ENCODE measurements at regions not wholly inside any gene's neighbourhood (a gene's known extent, or its start where the extent isn't known, plus 50 kb on each side); places are given as distances from the start of the nearest gene placed in this dataset.

DNA sequence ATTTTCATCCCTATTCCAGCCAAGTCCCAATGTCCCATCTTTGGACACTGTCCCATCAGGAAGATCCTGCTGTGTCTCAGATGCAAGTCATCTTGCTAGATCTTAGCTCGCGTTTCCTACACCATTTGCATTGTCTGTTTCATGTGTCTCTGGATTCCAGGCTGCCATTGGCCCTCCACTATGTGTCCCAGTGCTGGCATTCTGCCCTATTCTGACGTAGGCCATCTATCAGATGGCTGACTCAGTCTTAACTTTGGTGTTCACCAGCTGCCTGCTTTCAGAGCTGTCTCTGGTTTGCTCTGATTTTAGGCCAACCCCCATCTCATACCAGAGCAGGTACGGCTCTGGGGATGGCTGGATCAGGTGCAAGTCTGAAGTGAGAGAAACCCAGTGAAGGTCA is 300.9 kb upstream of the ASIC2 start:
- no peak overlapping the region for H3K9ac ChIP-seq (ENCODE audit: low read depth in 1 of 2, low read length in 2 of 2)
- no peak overlapping the region for H3K27ac ChIP-seq (ENCODE audit: low read depth in 1 of 2, low read length in 2 of 2)
- whole genome bisulfite sequencing = 70% methylated on average over 4 of the region's 4 CpGs
- no peaks in the 10 kb centered on the region for H3K36me3 ChIP-seq (ENCODE audit: control insufficient read depth in 4 of 4, insufficient read depth in 3 of 4, low read depth in 1 of 4, low read length in 3 of 4)
- no peak for DNase-seq (ENCODE audit: low spot score)
- peaks cover 0 to 17% (median 0%) of the 10 kb centered on the region in 4 donors for H3K27me3 ChIP-seq (ENCODE audit: control insufficient read depth in 4 of 4, insufficient read depth in 4 of 4, low read length in 3 of 4)
- H3K9me3 ChIP-seq (ENCODE audit: control insufficient read depth in 4 of 4, low read length in 3 of 4) = no peaks in the 10 kb centered on the region
- no peak for TF ChIP-seq EGR1 (IDR thresholded peaks at IDR 0.05; ENCODE audit: low read depth in 2 of 2)
- no peak for TF ChIP-seq GABPA (IDR thresholded peaks at IDR 0.05 in 1 of 2, conservative IDR thresholded peaks at IDR 0.05 in 1 of 2)
- TF ChIP-seq TAF1 (conservative IDR thresholded peaks at IDR 0.05) = no peak
- TF ChIP-seq SP1 (IDR thresholded peaks at IDR 0.05) = no peak
- TF ChIP-seq FOXA1 (IDR thresholded peaks at IDR 0.05) = no peak
- no peak for TF ChIP-seq JUND (IDR thresholded peaks at IDR 0.05)
- no peak for TF ChIP-seq RAD21 (IDR thresholded peaks at IDR 0.05)
- TF ChIP-seq, protein P1, sequence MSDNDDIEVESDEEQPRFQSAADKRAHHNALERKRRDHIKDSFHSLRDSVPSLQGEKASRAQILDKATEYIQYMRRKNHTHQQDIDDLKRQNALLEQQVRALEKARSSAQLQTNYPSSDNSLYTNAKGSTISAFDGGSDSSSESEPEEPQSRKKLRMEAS (IDR thresholded peaks at IDR 0.05) = no peak
- no peak for TF ChIP-seq HNF4A (conservative IDR thresholded peaks at IDR 0.05)
- TF ChIP-seq, protein P2, sequence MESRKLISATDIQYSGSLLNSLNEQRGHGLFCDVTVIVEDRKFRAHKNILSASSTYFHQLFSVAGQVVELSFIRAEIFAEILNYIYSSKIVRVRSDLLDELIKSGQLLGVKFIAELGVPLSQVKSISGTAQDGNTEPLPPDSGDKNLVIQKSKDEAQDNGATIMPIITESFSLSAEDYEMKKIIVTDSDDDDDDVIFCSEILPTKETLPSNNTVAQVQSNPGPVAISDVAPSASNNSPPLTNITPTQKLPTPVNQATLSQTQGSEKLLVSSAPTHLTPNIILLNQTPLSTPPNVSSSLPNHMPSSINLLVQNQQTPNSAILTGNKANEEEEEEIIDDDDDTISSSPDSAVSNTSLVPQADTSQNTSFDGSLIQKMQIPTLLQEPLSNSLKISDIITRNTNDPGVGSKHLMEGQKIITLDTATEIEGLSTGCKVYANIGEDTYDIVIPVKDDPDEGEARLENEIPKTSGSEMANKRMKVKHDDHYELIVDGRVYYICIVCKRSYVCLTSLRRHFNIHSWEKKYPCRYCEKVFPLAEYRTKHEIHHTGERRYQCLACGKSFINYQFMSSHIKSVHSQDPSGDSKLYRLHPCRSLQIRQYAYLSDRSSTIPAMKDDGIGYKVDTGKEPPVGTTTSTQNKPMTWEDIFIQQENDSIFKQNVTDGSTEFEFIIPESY (IDR thresholded peaks at IDR 0.05) = no peak
- TF ChIP-seq YY1 (IDR thresholded peaks at IDR 0.05) = no peak
- TF ChIP-seq, protein P3, sequence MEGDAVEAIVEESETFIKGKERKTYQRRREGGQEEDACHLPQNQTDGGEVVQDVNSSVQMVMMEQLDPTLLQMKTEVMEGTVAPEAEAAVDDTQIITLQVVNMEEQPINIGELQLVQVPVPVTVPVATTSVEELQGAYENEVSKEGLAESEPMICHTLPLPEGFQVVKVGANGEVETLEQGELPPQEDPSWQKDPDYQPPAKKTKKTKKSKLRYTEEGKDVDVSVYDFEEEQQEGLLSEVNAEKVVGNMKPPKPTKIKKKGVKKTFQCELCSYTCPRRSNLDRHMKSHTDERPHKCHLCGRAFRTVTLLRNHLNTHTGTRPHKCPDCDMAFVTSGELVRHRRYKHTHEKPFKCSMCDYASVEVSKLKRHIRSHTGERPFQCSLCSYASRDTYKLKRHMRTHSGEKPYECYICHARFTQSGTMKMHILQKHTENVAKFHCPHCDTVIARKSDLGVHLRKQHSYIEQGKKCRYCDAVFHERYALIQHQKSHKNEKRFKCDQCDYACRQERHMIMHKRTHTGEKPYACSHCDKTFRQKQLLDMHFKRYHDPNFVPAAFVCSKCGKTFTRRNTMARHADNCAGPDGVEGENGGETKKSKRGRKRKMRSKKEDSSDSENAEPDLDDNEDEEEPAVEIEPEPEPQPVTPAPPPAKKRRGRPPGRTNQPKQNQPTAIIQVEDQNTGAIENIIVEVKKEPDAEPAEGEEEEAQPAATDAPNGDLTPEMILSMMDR (IDR thresholded peaks at IDR 0.05; ENCODE audit: low read depth, low read length, missing input control) = no peak
- TF ChIP-seq HNF4G (IDR thresholded peaks at IDR 0.05) = no peak
- no peak for TF ChIP-seq RXRA (IDR thresholded peaks at IDR 0.05)
- TF ChIP-seq, protein P4, sequence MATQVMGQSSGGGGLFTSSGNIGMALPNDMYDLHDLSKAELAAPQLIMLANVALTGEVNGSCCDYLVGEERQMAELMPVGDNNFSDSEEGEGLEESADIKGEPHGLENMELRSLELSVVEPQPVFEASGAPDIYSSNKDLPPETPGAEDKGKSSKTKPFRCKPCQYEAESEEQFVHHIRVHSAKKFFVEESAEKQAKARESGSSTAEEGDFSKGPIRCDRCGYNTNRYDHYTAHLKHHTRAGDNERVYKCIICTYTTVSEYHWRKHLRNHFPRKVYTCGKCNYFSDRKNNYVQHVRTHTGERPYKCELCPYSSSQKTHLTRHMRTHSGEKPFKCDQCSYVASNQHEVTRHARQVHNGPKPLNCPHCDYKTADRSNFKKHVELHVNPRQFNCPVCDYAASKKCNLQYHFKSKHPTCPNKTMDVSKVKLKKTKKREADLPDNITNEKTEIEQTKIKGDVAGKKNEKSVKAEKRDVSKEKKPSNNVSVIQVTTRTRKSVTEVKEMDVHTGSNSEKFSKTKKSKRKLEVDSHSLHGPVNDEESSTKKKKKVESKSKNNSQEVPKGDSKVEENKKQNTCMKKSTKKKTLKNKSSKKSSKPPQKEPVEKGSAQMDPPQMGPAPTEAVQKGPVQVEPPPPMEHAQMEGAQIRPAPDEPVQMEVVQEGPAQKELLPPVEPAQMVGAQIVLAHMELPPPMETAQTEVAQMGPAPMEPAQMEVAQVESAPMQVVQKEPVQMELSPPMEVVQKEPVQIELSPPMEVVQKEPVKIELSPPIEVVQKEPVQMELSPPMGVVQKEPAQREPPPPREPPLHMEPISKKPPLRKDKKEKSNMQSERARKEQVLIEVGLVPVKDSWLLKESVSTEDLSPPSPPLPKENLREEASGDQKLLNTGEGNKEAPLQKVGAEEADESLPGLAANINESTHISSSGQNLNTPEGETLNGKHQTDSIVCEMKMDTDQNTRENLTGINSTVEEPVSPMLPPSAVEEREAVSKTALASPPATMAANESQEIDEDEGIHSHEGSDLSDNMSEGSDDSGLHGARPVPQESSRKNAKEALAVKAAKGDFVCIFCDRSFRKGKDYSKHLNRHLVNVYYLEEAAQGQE (IDR thresholded peaks at IDR 0.05) = no peak
- TF ChIP-seq NR2F2 (IDR thresholded peaks at IDR 0.05) = no peak
- TF ChIP-seq, protein P5, sequence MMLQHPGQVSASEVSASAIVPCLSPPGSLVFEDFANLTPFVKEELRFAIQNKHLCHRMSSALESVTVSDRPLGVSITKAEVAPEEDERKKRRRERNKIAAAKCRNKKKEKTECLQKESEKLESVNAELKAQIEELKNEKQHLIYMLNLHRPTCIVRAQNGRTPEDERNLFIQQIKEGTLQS (IDR thresholded peaks at IDR 0.05) = no peak
- TF ChIP-seq FOXA2 (IDR thresholded peaks at IDR 0.05) = no peak
- no peak overlapping the region for H3K4me3 ChIP-seq (ENCODE audit: low read depth in 1 of 3, low read length in 3 of 3)
- H3K4me1 ChIP-seq (ENCODE audit: control insufficient read depth in 4 of 4, insufficient read depth in 4 of 4, low read length in 3 of 4) = no peaks in the 10 kb centered on the region

All from liver (tissue), 8 donors.